ENCODE measurements at regions not wholly inside any gene's neighbourhood (a gene's known extent, or its start where the extent isn't known, plus 50 kb on each side); places are given as distances from the start of the nearest gene placed in this dataset.

- TF ChIP-seq CTCF (conservative IDR thresholded peaks at IDR 0.05) (no peak), ZFX (IDR thresholded peaks at IDR 0.05) (no peak)
These were observed 359.4 kb upstream of the DSEL start for GRCh38 chr18:67875944-67876343.

Data from C4-2B (cell line).